ENCODE measurements at regions not wholly inside any gene's neighbourhood (a gene's known extent, or its start where the extent isn't known, plus 50 kb on each side); places are given as distances from the start of the nearest gene placed in this dataset.
A peak's percentile ranks its signal among the peaks of the same experiment; 100 is the strongest.

DNA sequence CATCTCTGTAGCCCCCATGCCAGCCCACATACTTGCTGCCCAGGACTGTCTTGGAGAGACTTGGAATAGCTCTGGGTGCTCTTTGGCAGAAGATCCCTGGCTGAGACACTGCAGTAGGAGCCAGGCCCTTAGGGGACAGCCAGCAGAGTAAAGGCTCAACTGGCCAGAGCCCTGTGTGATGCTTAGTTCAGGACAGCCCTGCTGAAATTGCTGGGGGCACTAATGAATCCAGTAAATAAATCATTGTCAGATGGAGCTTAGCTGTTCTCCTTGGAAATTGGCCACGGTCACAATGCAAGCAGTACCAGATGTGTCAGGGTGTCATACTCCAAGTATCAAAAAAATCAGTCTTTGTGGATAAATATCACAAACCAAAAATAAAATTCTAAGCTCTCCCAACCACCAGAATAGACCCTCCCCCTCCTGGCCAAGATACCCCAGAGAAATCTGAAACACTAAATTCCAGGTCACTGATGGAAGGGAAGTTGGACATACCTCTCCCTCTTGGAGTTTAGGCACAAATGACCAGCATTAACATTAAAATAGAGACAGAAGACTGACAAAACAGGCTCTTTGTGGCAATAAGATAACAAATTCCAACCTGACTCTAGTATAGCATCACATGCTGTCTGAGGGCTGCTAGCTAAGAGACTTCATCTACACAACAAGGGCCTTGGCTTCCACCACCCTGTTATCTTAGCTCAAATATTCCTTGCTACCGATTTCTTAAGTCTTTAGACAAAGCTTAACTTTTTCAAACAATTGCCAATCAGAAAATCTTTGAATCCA lies 83.2 kb upstream of the DNAH14 start:
- no peak for DNase-seq (ENCODE audit: low read depth in 2 of 2)

GRCh38 chr1:224850446-224850845 lies 79.0 kb upstream of the DNAH14 start:
- DNase-seq (ENCODE audit: low read depth in 2 of 2) = no peak

DNA sequence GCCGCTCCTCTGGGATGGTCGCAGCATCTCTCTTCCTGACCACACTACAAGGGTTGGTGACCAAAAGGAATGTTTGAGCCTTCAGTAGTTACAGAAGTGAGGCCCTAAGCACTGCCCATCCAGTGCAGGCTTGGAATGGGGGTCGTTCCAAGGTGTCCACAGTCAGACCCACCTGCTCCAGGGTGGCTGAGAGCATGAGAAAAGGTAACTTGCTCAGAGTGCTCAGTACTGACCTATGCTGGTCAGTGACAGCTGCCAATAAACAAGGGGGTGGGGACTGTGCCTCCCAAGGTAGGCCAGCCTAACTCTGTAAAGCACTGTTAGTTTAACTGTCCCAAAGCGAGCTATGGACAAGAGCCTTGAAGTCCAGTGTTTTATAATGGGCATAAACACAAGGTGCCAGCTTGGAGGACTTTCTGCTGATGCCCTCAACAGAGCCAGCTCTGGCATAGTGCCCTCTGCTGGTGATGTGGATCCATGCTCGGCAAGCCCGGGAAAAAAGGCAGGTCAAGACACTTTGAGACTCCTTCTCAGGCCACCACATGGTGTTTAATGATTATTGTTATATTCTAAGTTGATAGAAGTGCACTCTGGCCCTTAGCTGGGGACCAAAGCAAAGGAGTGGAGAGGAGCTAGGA lies 78.1 kb upstream of the DNAH14 start:
- DNase-seq (ENCODE audit: low read depth in 2 of 2) = peak; percentile 11 to 19

- DNase-seq (ENCODE audit: low read depth in 2 of 2) = no peak
These were observed 77.6 kb upstream of the DNAH14 start for GRCh38 chr1:224851848-224852261.

- DNase-seq (ENCODE audit: low read depth in 2 of 2) = no peak
These were observed 76.4 kb upstream of the DNAH14 start for GRCh38 chr1:224852901-224853568.

GRCh38 chr1:224856973-224857372 lies 72.5 kb upstream of the DNAH14 start:
- DNase-seq (ENCODE audit: low read depth in 2 of 2) = no peak

- no peak for DNase-seq (ENCODE audit: low read depth in 2 of 2)
These were observed 69.8 kb upstream of the DNAH14 start for GRCh38 chr1:224859651-224860050.

GRCh38 chr1:224860488-224861338 lies 68.8 kb upstream of the DNAH14 start:
- no peak for DNase-seq (ENCODE audit: low read depth in 2 of 2)

DNA sequence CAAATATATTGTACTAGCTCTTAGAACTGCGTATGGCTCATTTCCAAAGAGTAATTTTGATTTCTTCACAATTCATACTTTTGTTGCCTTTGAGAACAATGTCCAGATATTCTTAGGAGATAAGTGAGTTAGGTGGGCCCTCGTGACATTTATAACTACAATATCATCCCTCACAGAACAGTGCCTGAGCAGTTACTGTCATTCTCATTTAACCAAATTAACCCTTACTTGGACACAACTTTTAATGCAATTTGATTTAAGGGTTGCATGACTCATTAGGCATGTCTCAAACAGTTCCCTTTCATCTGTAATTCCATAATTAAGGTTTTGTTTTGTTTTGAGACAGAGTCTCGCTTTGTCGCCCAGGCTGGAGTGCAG lies 68.1 kb upstream of the DNAH14 start:
- no peak for DNase-seq (ENCODE audit: low read depth in 2 of 2)

DNA sequence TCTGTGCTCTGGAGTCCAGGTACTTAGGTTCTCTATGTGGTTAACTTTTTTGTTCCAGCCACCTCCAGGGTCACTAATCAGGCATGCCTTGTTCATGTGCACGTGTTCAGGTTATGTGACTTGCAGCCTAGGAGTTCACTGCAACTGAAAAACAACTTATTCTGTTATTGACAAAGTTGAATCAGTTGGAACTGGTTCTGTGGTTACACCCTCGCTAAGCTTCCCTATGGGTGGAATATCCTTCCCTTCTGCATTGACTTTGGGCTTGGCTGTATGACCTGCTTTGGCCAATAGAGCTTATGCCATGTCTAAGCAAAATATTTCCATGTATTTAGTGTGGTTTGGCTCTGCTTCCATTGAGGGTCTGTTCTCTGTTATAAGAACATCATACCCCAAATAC lies 66.0 kb upstream of the DNAH14 start:
- no peak for DNase-seq (ENCODE audit: low read depth in 2 of 2)

DNA sequence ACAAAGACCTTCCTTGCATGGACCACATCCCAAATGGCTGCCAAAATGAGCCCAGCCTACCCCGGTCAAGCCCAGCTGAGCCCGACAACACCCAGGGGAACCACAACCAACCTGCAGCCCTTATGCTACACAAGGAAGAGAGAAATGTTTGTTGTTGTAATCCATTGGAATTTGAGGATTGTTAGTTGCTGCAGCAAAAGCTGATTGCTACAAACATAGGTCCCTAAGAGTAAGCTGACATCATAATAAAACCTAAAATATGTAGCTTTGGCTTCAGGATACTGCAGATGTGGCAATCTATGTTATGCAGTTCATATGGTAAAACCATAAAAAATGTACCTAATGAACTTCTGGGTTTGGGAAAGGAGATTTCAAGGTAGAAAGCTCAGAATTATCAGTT lies 65.5 kb upstream of the DNAH14 start:
- no peak for DNase-seq (ENCODE audit: low read depth in 2 of 2)

DNA sequence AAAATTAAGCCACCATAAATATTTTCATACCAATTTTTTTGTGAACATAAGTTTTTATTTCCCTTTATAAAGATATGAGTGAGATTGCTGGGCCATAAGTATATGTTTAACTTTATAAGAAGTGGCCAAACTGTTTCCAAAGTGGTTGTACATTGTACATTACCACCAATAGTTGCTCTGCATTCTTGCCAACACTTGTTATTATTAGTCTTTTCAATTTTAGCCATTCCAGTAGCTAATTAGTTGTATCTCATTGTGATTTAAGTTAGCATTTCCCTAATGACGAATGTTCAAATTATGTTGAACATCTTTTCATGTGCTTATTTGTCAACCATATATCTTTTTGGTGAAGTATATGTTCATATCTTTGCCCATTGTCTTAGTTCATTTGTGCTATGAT lies 64.0 kb upstream of the DNAH14 start:
- no peak for DNase-seq (ENCODE audit: low read depth in 2 of 2)

GRCh38 chr1:224866940-224867339 lies 62.5 kb upstream of the DNAH14 start:
- no peak for DNase-seq (ENCODE audit: low read depth in 2 of 2)

DNA sequence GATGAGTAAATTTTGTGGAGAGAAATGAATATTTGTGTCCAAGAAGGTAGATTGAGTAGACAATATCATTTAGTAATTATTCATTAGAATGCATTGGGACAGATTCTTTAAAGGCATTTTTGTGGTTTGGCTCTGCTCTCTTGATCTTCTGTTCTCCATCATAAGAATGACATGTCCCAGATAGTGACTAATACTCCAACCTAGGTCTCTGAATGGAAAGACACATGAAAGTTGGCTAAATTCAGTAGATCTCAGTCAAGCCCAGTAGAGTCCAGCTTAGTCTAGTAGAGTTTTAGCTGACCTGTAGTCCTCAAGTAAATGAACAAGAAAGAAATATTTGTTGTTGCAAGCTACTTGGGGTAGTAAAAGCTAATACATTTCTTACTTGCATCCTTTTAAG lies 61.8 kb upstream of the DNAH14 start:
- no peak for DNase-seq (ENCODE audit: low read depth in 2 of 2)

GRCh38 chr1:224872832-224873433 lies 56.5 kb upstream of the DNAH14 start:
- no peak for DNase-seq (ENCODE audit: low read depth in 2 of 2)

- DNase-seq (ENCODE audit: low read depth in 2 of 2) = no peak
These were observed 55.8 kb upstream of the DNAH14 start for GRCh38 chr1:224873434-224874369.

GRCh38 chr1:224874775-224875174 lies 54.7 kb upstream of the DNAH14 start:
- no peak for DNase-seq (ENCODE audit: low read depth in 2 of 2)

DNA sequence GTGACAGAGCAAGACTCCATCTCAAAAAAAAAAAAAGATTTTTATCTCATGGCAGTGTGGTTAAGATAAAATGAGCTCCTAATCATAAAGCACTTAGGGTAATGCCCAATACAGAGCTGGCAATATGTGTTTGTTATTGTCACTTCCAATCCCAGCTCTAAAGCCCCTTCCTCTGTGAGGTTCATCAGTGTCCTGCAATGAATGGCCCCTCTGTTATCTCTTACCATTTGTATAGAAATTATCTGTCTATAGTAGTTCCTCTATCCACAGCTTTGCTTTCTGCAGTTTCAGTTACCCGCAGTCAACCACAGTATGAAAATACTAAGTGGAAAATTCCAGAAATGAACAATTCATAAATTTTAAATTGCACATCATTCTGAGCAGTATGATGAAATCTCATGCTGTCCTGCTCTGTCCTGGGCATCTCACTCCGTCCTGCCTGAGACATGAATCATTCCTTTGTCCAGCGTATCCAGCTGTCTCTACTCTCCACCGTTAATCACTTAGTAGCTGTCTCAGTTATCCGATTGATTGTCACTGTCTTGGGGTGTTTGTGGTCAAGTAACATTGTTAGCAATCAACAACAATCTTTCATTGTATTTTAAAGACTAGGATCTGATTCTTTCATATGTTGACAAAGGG lies 50.2 kb upstream of the DNAH14 start:
- no peak for DNase-seq (ENCODE audit: low read depth in 2 of 2)

All from stimulated activated CD8-positive, alpha-beta memory T cell treated with anti-CD3 and anti-CD28 coated beads, Interleukin-15, amount 100 ng/mL, for 48 hours (primary cell).